ENCODE measurements at regions not wholly inside any gene's neighbourhood (a gene's known extent, or its start where the extent isn't known, plus 50 kb on each side); places are given as distances from the start of the nearest gene placed in this dataset.

DNA sequence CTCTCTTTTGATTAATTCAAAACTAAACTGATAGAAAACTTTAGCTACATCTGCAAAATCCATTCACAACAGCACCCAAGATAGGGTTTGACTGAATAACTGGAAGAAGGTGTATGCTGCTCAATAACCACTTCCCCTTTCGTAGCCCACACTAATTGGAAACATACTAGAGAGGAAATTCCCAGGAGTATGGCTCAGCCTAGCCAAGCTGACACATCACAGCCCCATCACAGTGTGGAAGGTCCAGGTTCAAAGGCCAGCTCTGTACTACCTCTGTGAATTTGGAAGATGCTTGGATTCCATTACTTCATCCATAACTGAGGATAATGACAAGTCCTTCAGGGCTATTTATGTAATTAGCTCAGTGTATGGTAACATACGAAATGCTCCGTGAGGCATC is 185.4 kb downstream of the FBXO15 start:
- no peak for DNase-seq (ENCODE audit: low read depth in 2 of 2)

GRCh38 chr18:73961804-73962203 is 185.8 kb downstream of the FBXO15 start:
- DNase-seq (ENCODE audit: low read depth in 2 of 2) = no peak

DNA sequence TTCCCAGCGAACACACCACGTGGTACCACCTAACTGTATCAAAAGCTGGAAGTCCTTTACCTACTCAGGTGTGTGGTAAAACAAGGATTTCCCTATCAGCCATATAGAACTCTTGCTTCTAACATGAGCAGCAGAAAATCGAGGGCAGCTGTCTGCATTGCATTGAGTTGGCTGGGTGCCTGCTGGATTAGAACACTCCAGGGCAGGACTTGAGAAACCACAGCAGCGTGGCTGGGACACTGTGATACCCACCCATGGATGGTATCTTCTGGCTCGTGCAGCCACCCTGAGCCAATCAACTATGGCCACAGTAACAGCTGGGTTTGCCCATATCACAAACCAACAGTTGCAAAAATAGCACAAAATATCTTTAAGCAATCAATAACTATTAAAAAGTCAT is 188.3 kb downstream of the FBXO15 start:
- no peak for DNase-seq (ENCODE audit: low read depth in 2 of 2)

GRCh38 chr18:73954268-73954667 is 193.4 kb downstream of the FBXO15 start:
- no peak for DNase-seq (ENCODE audit: low read depth in 2 of 2)

- DNase-seq (ENCODE audit: low read depth in 2 of 2) = no peak
Observed at GRCh38 chr18:73952296-73952946, 195.2 kb downstream of the FBXO15 start.

DNA sequence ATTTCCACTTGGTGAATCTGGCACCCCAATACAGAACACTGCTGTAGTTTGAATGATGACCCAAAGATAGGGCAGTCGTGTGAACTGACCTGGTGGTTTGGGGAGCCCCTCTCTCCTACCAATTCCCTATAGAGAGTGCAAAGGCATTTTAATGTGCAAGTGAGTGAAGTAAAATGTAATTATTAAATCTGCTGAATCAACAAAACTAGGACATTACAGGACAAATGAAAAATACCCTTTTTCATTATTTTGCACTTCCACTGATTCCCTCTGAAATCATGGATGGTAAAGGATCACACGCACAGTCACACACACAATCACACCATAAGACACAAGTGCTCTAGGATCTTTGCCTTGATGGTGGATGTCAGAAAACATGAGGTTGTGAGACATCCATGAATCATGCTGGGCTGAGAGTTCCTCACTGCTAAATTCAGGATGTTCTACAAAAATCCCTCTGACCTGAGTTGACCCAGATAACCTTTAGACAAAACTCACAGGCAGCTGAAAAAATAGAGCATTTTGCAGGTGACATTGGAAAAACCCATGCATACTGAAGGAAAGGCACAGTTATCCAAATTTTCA is 197.4 kb downstream of the FBXO15 start:
- DNase-seq (ENCODE audit: low read depth in 2 of 2) = no peak

DNA sequence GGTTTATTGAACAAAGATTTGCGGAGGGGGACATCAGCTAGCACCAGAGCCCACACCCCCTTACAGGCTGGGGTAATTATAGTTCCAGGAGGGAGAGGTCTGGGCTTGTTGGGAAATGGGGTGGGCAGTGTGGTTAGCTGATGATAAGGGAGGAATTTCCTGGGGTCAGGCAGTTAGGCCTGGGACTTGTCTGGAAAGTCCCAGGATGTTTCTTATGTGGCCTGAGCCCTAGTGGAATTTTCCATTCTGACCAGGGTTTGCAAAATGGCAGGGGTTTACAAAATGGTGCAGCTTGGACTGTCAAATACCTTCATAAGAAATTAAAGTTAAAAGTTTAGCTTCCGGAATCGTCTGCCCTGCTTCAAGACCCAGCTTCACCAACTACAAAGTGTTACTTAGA is 199.1 kb downstream of the FBXO15 start:
- DNase-seq (ENCODE audit: low read depth in 2 of 2) = no peak

DNA sequence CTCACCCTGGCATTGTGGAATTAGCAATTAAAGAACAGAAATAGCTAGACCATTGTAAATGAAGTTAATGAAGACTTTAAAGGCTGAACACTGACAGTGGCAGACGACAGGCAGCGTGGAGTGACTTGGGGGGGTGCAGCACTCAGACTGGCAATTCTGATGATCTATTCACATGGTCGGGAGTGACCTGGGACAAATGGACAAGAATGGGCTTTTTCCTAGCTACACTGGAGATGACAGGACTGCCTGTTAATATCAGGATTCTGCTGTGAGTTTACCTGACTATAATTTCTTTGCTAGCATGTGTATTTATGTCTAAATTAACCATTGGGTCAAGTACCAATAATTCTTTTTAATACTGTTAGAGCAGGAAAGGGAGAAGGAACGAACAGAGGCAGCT is 199.6 kb downstream of the FBXO15 start:
- DNase-seq (ENCODE audit: low read depth in 2 of 2) = no peak

- no peak for DNase-seq (ENCODE audit: low read depth in 2 of 2)
Observed at GRCh38 chr18:73947180-73947921, 200.3 kb downstream of the FBXO15 start.

GRCh38 chr18:73945130-73945792 is 202.4 kb downstream of the FBXO15 start:
- DNase-seq (ENCODE audit: low read depth in 2 of 2) = no peak

DNA sequence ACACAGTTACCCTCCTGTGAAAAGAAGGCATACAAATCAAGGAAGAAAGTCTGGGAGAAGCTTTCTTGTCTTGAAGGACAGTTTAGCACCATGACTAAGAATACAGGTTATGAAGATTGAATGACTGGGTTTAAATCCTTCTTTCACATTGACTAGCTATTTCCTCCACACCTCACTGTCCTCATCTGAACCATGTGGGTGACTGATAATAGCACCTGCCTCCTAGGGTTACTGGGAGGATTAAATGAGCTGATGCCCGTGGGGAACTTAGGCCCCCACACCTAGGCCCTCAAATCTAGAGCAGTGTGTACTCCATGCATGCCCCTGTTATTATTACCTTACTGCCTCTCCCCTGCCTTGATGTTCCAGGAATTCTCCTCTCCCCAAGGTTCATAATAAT is 202.9 kb downstream of the FBXO15 start:
- no peak for DNase-seq (ENCODE audit: low read depth in 2 of 2)

- no peak for DNase-seq (ENCODE audit: low read depth in 2 of 2)
Observed at GRCh38 chr18:73943763-73944162, 203.9 kb downstream of the FBXO15 start.

- DNase-seq (ENCODE audit: low read depth in 2 of 2) = no peak
Observed at GRCh38 chr18:73942956-73943355, 204.7 kb downstream of the FBXO15 start.

DNA sequence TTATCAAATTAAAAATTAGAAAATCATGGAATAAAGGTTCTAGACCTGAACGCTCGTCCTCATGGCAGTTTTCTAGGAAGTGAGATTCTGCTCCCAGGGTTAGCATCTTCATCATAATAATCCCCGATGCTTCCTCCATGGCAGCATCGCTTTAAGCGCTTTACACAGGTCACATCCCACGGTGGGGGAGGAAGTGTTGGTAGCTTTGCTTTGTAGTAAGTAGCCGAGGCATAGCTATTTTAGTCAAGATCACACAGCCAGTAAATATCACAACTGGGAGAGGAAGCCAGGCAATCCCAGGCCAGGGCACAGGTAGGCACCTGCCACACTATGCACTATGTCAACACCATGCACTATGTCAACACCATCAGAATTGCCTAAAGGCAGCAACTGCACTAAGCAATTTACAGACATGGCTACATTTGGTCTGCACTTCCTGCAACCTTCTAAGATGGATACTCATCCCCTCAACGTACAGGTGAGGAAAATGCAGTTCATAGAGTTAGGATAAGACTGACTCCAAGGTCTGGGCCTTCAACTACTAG is 205.5 kb downstream of the FBXO15 start:
- DNase-seq (ENCODE audit: low read depth in 2 of 2) = no peak

- no peak for DNase-seq (ENCODE audit: low read depth in 2 of 2)
Observed at GRCh38 chr18:73940721-73941120, 206.9 kb downstream of the FBXO15 start.

GRCh38 chr18:73939391-73939790 is 208.2 kb downstream of the FBXO15 start:
- DNase-seq (ENCODE audit: low read depth in 2 of 2) = no peak

GRCh38 chr18:73933685-73934084 is 213.9 kb downstream of the FBXO15 start:
- no peak for DNase-seq (ENCODE audit: low read depth in 2 of 2)

GRCh38 chr18:73932976-73933375 is 214.7 kb downstream of the FBXO15 start:
- no peak for DNase-seq (ENCODE audit: low read depth in 2 of 2)

DNA sequence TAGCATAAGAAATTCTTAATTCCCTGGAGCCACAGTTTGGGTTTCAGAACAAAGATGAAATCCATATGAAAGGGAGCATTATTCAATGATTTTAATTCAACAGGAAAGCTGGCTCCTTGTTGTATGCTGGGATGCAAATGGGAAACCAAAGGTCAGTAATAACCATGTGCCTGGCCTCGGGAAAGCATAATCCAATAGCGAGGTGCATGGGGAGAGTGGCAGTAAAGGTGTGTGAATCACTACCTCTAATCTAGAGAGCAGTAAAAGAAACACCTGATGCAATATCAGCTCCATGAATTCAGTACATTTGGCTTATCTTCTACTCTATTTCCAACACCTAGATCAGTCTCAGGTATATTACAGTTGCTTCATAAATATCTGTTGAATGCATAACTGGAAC is 220.1 kb downstream of the FBXO15 start:
- DNase-seq (ENCODE audit: low read depth in 2 of 2) = no peak

DNA sequence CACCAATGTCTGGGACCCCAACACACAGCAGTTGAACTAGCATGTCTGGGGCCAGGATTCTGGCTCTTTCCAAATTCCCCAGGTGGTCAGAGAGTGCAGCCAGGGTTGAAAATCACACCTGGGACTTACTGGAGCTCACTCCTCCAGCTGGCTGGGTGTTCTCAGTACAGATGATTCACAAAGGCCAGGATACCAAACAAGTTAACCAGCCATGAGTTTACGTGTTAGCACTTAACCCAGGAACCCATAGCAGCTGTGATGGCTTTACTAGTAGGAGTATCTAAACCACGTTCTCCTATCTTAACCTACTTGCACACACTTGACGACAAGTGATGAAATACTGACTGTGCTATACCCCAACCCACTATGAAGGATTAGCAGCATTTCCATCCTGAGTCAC is 222.8 kb downstream of the FBXO15 start:
- no peak for DNase-seq (ENCODE audit: low read depth in 2 of 2)

DNA sequence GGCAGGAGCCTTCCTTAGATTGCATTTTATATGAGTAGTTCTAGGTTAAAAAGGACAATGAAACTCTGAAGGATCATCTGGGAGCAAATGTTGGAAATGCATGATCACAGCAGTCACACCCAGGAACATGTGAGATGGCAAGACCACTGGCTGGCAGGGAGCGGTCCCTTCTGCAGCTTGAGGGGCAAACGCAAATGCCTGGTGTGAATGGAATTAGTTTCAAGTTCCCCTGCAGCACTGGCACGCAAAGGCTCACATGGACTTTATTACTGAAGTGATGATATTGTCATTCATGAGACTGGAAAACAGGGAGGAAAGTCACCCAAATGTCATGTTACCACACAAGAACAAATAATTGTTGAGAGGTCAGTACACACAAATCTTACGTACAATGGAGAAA is 223.3 kb downstream of the FBXO15 start:
- no peak for DNase-seq (ENCODE audit: low read depth in 2 of 2)

DNA sequence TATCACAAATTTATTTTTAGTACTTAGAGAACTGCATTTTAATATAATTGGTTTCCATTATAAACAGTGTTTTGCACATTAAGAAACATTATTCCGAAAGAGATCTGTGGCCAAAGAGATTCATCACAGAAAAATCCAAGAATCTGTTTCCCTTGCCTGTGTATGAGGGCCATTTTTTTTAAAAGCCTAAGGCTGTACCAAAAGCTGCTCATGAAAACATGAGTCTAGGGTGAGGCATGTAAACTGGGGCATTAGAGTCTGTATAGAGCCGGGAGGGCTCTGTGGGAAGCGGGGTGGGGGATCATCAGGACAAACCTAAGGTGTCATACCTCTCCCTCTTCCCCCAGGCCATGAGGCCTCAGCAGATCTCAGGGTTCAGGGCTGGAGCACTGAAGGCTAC is 223.8 kb downstream of the FBXO15 start:
- no peak for DNase-seq (ENCODE audit: low read depth in 2 of 2)
